GM10266 (cell line): ENCODE measurements at regions not wholly inside any gene's neighbourhood (a gene's known extent, or its start where the extent isn't known, plus 50 kb on each side); places are given as distances from the start of the nearest gene placed in this dataset.

ENCODE experiments used
- DNase-seq: peaks from one replicate; pipeline ENCODE4 v3.0.0; 2012; ENCODE audit errors: extremely low spot score
- TF ChIP-seq, protein P1 (sequence below): IDR thresholded peaks from 2 replicates; pipeline ENCODE4 v1.5.1; 2012; ENCODE audit warnings: mild to moderate bottlenecking, low read depth; ENCODE audit not compliant: control insufficient read depth, insufficient read depth; ENCODE audit errors: missing control alignments

DNA sequence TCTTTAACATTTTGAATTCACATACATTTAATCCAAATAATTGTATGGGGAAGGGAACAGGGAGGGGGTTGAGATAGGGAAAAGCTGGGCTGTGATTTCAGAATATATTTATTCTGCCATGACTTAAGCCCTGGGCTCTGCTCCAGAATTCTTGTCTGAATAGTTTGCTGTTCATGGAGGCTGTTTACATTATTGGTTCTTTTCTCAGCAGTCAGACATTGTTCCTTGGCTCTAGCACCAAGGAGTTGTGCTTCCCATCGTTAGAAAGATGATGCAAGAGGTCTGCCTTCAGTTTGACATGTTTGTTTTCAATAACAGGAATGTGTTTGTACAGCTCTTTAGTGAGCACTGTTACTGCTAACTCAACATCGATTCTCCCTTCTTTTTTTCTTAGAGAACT is 198.8 kb upstream of the CDYL start:
- no peak for DNase-seq
- TF ChIP-seq, protein P1, sequence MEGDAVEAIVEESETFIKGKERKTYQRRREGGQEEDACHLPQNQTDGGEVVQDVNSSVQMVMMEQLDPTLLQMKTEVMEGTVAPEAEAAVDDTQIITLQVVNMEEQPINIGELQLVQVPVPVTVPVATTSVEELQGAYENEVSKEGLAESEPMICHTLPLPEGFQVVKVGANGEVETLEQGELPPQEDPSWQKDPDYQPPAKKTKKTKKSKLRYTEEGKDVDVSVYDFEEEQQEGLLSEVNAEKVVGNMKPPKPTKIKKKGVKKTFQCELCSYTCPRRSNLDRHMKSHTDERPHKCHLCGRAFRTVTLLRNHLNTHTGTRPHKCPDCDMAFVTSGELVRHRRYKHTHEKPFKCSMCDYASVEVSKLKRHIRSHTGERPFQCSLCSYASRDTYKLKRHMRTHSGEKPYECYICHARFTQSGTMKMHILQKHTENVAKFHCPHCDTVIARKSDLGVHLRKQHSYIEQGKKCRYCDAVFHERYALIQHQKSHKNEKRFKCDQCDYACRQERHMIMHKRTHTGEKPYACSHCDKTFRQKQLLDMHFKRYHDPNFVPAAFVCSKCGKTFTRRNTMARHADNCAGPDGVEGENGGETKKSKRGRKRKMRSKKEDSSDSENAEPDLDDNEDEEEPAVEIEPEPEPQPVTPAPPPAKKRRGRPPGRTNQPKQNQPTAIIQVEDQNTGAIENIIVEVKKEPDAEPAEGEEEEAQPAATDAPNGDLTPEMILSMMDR = no peak

DNA sequence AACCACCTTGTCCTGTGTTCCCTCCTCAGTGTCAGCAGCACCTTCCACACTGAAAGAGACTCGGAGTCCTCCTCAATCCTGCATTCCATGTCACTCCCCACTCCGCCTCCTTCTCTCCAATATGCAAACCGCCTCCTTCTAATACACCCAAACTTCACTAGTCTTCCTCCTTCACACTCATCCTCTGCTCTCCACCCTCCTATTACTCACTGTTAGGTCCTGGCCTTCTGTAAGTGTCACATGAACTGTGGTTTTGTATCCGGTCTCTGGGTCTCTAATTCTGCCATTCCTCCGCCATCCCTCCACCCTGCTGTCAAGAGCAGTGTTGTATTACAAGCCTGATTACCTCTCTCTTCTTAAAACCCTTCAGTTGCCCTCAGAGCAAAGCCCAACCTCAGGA is 200.5 kb upstream of the CDYL start:
- TF ChIP-seq, protein P1 = no peak
- no peak for DNase-seq

DNA sequence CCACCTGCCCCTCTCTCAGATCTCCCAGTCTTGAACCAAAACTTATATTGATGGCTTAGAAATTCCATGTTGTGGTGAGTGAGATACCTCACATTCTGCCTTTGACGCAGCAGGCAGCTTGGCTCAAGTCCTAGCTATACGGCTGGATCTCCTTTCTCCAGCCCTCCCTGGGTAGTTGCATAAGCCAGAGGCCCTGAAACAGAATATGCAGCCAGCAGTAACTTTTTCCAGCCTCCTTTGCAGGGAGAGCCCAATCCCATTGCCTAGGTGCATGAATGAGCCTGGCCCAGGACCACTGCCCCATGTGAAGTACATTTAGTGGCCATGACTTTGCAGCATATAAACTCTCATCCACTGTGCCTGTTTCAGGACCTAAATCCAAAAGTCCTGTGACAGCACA is 202.2 kb upstream of the CDYL start:
- TF ChIP-seq, protein P1 = no peak
- no peak for DNase-seq

DNA sequence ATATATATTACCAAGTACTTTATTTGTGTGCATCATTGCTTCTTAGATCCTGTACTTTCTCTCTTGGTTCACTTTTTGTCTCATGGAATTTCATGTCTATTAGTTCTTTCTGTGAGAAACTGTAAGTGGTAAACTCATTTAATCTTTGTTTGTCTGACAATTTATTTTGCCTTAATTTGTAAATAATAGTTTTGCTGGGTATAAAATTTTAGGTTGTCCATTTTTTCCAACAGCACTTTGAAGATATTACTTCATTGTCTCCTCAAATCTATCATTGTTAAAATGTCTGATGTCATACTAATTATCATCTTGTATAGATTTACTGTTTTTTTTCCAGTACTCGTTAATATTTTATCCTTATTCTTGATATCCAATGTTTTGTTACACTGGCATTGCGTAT is 205.2 kb upstream of the CDYL start:
- TF ChIP-seq, protein P1 = no peak
- no peak for DNase-seq

DNA sequence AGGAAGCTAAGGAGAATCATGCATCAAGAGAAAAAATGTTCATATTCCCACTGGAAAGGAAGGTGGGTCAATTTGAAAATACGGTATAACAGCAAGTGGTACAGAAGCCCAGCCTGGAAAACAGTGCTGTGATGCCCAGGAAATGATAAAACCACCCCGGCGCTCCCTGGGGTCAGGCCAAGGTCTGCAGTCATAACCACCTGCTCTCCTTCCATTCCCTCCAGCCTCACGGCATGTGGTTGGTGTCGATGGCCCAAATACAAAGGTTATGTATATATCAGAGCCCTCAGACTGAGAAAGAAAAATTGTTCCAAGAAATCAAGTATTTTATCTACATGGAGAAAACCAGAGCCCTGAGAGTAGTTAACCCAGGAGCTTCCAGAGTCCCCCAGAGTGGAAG is 208.1 kb upstream of the CDYL start:
- TF ChIP-seq, protein P1 = no peak

DNA sequence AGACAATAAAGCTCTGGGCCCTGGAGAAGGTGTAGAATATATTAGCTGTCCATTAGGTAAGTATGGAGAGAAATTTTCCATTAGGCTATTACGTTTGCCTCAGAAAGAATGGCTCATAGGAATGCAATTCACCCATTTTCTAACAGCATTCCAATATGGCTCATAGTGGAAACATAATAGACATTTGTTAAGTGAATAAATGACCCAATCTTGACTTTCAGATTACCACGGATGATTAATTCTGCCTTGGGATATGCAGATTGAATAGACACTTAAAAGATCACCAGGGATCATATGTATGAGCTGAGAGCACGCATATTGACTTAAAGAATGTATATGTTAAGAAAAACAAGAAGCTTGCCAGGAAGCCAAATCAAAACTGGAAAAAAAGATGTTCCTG is 209.1 kb upstream of the CDYL start:
- DNase-seq = no peak
- TF ChIP-seq, protein P1 = no peak

More for the DNA sequence above, 208.1 kb upstream of the CDYL start:
- DNase-seq = no peak

DNA sequence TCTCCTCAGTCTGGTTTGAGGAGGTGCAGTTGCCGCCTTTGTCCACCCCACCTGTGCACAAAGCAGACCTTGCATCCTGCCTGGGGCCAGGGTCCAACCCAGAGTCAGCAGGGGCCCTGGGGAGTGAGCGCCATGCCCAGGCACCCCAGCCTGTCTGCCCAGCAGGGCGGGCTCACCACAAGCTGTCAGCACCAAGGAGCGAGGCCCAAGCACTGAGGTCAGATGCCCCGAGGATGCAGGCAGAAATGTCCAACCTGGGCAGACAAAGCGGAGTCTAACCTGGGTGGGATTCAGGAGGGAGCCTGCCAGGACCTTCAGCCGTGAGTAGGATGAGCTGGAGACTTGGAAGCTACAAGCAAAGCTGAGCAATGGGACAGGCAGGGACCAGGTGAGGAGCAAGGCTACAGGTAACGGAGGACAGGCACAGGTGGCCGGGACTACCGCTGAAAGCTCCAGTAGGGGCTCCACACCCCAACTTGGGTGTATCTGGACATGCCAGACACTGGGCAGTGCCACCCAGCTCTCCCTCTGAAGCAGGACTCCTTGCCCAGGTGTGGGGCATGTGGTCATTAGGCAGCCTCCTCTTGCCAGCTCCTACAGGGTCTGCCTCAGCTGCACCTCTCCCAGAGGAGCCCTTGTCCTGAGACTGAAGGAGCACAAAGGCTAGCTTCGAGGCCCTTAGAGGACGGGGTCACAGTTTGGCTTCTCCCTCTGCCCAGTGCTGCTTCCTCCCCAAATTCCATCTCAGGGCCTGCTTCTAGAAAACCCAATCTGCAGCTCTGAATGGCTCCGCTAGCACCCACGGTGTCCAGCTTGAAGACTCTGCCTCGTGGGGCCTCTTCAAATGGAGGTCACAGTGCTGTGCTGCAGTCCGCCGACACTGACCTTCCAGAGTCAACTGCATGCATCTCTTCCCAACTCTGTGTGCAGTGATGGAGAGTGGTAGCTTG is 210.6 kb upstream of the CDYL start:
- TF ChIP-seq, protein P1 = no peak
- DNase-seq = no peak
